ENCODE measurements at regions not wholly inside any gene's neighbourhood (a gene's known extent, or its start where the extent isn't known, plus 50 kb on each side); places are given as distances from the start of the nearest gene placed in this dataset.
"Not testable (repeated sequence)": the region's sequence is repeated elsewhere in the genome, so short reads cannot be mapped to it uniquely, and the experiment has no call there.

- ATAC-seq (no peak), DNase-seq (no peak)
- Mint-ChIP-seq H3K36me3 (ENCODE audit: low read depth) (no peaks in the 10 kb centered on the region), H3K27me3 (no peaks in the 10 kb centered on the region), H3K9me3 (peaks cover 23% of the 10 kb centered on the region), H3K27ac (no peak overlapping the region), H3K4me3 (no peak overlapping the region), H3K4me1 (no peaks in the 10 kb centered on the region)
Measured at GRCh38 chr7:51929818-51930217, 613.2 kb upstream of the COBL start.

GRCh38 chr7:51927738-51928137 is 611.1 kb upstream of the COBL start:
- H3K9me3 Mint-ChIP-seq: peaks cover 26% of the 10 kb centered on the region
- ATAC-seq (no peak), DNase-seq (no peak)
- no peaks in the 10 kb centered on the region for H3K27me3 Mint-ChIP-seq
- H3K27ac Mint-ChIP-seq: no peak overlapping the region
- H3K36me3 Mint-ChIP-seq (ENCODE audit: low read depth): no peaks in the 10 kb centered on the region
- H3K4me3 Mint-ChIP-seq: no peak overlapping the region
- H3K4me1 Mint-ChIP-seq: no peaks in the 10 kb centered on the region

GRCh38 chr7:51918581-51918980 is 602.0 kb upstream of the COBL start:
- peaks cover 25% of the 10 kb centered on the region for H3K9me3 Mint-ChIP-seq
- H3K27me3 Mint-ChIP-seq: no peaks in the 10 kb centered on the region
- no peaks in the 10 kb centered on the region for H3K4me1 Mint-ChIP-seq
- DNase-seq (no peak), ATAC-seq (no peak)
- no peaks in the 10 kb centered on the region for H3K36me3 Mint-ChIP-seq (ENCODE audit: low read depth)
- H3K4me3 Mint-ChIP-seq: no peak overlapping the region
- H3K27ac Mint-ChIP-seq: no peak overlapping the region

- no peak overlapping the region for H3K4me3 Mint-ChIP-seq
- no peak overlapping the region for H3K27ac Mint-ChIP-seq
- no peak for DNase-seq
- no peaks in the 10 kb centered on the region for H3K27me3 Mint-ChIP-seq
- no peaks in the 10 kb centered on the region for H3K36me3 Mint-ChIP-seq (ENCODE audit: low read depth)
- no peaks in the 10 kb centered on the region for H3K4me1 Mint-ChIP-seq
- ATAC-seq: no peak
- no peaks in the 10 kb centered on the region for H3K9me3 Mint-ChIP-seq
Measured at GRCh38 chr7:51901489-51901840, 584.9 kb upstream of the COBL start.

GRCh38 chr7:51900755-51901488 is 584.3 kb upstream of the COBL start:
- H3K4me1 Mint-ChIP-seq; DNase-seq; H3K4me3 Mint-ChIP-seq; H3K27me3 Mint-ChIP-seq; H3K9me3 Mint-ChIP-seq; ATAC-seq; H3K27ac Mint-ChIP-seq; H3K36me3 Mint-ChIP-seq (ENCODE audit: low read depth): not testable (repeated sequence)

GRCh38 chr7:51899611-51900010 is 583.0 kb upstream of the COBL start:
- H3K27ac Mint-ChIP-seq: no peak overlapping the region
- ATAC-seq (no peak), DNase-seq (no peak)
- H3K9me3 Mint-ChIP-seq: peaks cover 4% of the 10 kb centered on the region
- H3K4me3 Mint-ChIP-seq: no peak overlapping the region
- no peaks in the 10 kb centered on the region for H3K36me3 Mint-ChIP-seq (ENCODE audit: low read depth)
- H3K4me1 Mint-ChIP-seq: no peaks in the 10 kb centered on the region
- H3K27me3 Mint-ChIP-seq: no peaks in the 10 kb centered on the region

- no peak for ATAC-seq
- no peak overlapping the region for H3K4me3 Mint-ChIP-seq
Measured at GRCh38 chr7:51882412-51882811, 565.8 kb upstream of the COBL start.

GRCh38 chr7:51881309-51881708 is 564.7 kb upstream of the COBL start:
- Mint-ChIP-seq H3K4me3 (no peak overlapping the region), H3K9me3 (no peaks in the 10 kb centered on the region), H3K27me3 (no peaks in the 10 kb centered on the region), H3K4me1 (no peaks in the 10 kb centered on the region), H3K36me3 (ENCODE audit: low read depth) (no peaks in the 10 kb centered on the region), H3K27ac (no peak overlapping the region)
- DNase-seq (no peak), ATAC-seq (no peak)

More at GRCh38 chr7:51882412-51882811, 565.8 kb upstream of the COBL start:
- Mint-ChIP-seq H3K9me3 (no peaks in the 10 kb centered on the region), H3K4me1 (no peaks in the 10 kb centered on the region), H3K27me3 (no peaks in the 10 kb centered on the region), H3K27ac (no peak overlapping the region), H3K36me3 (ENCODE audit: low read depth) (no peaks in the 10 kb centered on the region)
- no peak for DNase-seq

- Mint-ChIP-seq H3K4me3 (no peak overlapping the region), H3K27me3 (no peaks in the 10 kb centered on the region), H3K9me3 (no peaks in the 10 kb centered on the region), H3K27ac (no peak overlapping the region), H3K4me1 (no peaks in the 10 kb centered on the region), H3K36me3 (ENCODE audit: low read depth) (no peaks in the 10 kb centered on the region)
- no peak for ATAC-seq
- no peak for DNase-seq
Measured at GRCh38 chr7:51878865-51879264, 562.3 kb upstream of the COBL start.

GRCh38 chr7:51869452-51869851 is 552.8 kb upstream of the COBL start:
- H3K27me3 Mint-ChIP-seq: no peaks in the 10 kb centered on the region
- no peaks in the 10 kb centered on the region for H3K36me3 Mint-ChIP-seq (ENCODE audit: low read depth)
- no peak overlapping the region for H3K27ac Mint-ChIP-seq
- ATAC-seq (no peak), DNase-seq (no peak)
- H3K9me3 Mint-ChIP-seq: peaks cover 11% of the 10 kb centered on the region
- no peaks in the 10 kb centered on the region for H3K4me1 Mint-ChIP-seq
- no peak overlapping the region for H3K4me3 Mint-ChIP-seq

- Mint-ChIP-seq H3K4me3 (no peak overlapping the region), H3K9me3 (peaks cover 7% of the 10 kb centered on the region), H3K36me3 (ENCODE audit: low read depth) (no peaks in the 10 kb centered on the region), H3K4me1 (no peaks in the 10 kb centered on the region), H3K27ac (no peak overlapping the region), H3K27me3 (no peaks in the 10 kb centered on the region)
- no peak for ATAC-seq
- no peak for DNase-seq
Measured at GRCh38 chr7:51867117-51867516, 550.5 kb upstream of the COBL start.

- Mint-ChIP-seq H3K27ac (no peak overlapping the region), H3K4me3 (no peak overlapping the region), H3K27me3 (no peaks in the 10 kb centered on the region), H3K9me3 (no peaks in the 10 kb centered on the region), H3K36me3 (ENCODE audit: low read depth) (no peaks in the 10 kb centered on the region), H3K4me1 (no peaks in the 10 kb centered on the region)
- DNase-seq: no peak
- no peak for ATAC-seq
Measured at GRCh38 chr7:51860305-51860704, 543.7 kb upstream of the COBL start.

- no peak overlapping the region for H3K4me3 Mint-ChIP-seq
- H3K27me3 Mint-ChIP-seq: no peaks in the 10 kb centered on the region
- no peaks in the 10 kb centered on the region for H3K36me3 Mint-ChIP-seq (ENCODE audit: low read depth)
- ATAC-seq: no peak
- H3K4me1 Mint-ChIP-seq: no peaks in the 10 kb centered on the region
- no peak overlapping the region for H3K27ac Mint-ChIP-seq
- DNase-seq: no peak
- peaks cover 9% of the 10 kb centered on the region for H3K9me3 Mint-ChIP-seq
Measured at GRCh38 chr7:51850126-51850525, 533.5 kb upstream of the COBL start.

- H3K27ac Mint-ChIP-seq: no peak overlapping the region
- no peak for ATAC-seq
Measured at GRCh38 chr7:51847461-51848134, 531.0 kb upstream of the COBL start.

GRCh38 chr7:51839130-51839529 is 522.5 kb upstream of the COBL start:
- not testable (repeated sequence) for H3K27me3 Mint-ChIP-seq; H3K4me3 Mint-ChIP-seq; DNase-seq; H3K4me1 Mint-ChIP-seq; H3K36me3 Mint-ChIP-seq (ENCODE audit: low read depth); H3K27ac Mint-ChIP-seq; ATAC-seq
- H3K9me3 Mint-ChIP-seq: peaks cover 27% of the 10 kb centered on the region

More at GRCh38 chr7:51847461-51848134, 531.0 kb upstream of the COBL start:
- H3K27me3 Mint-ChIP-seq: no peaks in the 10 kb centered on the region
- H3K4me1 Mint-ChIP-seq: no peaks in the 10 kb centered on the region
- peaks cover 14% of the 10 kb centered on the region for H3K9me3 Mint-ChIP-seq
- H3K4me3 Mint-ChIP-seq: no peak overlapping the region
- DNase-seq: no peak
- H3K36me3 Mint-ChIP-seq (ENCODE audit: low read depth): no peaks in the 10 kb centered on the region
